ENCODE measurements at regions not wholly inside any gene's neighbourhood (a gene's known extent, or its start where the extent isn't known, plus 50 kb on each side); places are given as distances from the start of the nearest gene placed in this dataset.

DNA sequence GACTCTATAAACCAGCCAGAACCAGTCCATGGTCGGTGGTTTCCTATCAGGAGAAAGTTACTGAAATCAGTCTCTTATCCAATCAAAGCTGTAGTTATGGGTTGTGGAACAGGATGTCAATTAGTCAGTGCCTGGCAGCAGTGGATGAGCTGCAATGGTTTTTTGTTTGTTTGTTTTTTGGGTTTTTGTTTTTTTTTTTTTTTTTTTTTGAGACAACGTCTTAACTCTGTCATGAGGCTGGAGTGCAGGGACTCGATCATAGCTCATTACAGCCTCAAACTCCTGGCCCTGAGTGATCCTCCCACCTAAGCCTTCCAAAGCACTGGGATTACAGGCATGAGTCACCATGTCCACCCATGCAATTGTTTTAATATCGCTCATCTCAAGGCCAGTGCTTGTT is 113.3 kb upstream of the CAND1 start:
- Mint-ChIP-seq H3K27me3 (peaks cover 13 to 28% of the 10 kb centered on the region in 2 donors), H3K27ac (no peak overlapping the region), H3K9me3 (peaks cover 0 to 2% of the 10 kb centered on the region in 2 donors), H3K4me1 (no peaks in the 10 kb centered on the region), H3K36me3 (no peaks in the 10 kb centered on the region), H3K4me3 (no peak overlapping the region)
- ATAC-seq (replicated peaks) (no peak), DNase-seq (no peak)

DNA sequence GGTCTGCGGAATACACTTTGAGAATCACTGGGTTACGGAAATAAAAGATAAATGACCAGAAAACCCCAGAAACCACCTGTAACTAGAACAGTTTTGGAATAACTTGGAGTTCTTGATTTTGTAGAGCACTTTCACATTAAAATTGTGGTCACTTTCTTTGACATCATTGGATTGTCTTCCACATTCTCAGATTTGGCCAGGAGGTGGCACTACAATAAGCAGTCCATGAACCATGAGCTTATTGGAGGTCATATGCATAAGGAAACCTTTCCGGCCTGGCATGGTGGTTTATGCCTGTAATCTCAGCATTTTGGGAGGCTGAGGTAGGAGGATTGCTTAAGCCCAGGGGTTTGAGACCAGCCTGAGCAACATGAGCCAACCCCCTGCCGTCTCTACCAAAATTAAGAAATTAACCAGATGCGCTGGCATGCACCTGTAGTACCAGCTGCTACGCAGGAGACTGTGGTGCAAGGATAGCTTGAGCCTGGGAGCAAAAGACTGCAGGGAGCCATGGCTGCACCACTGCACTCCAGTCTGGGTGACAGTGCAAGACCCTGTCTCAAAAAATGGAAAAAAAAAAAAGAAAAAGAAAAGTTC is 107.7 kb upstream of the CAND1 start:
- no peaks in the 10 kb centered on the region for H3K4me1 Mint-ChIP-seq
- H3K36me3 Mint-ChIP-seq: no peaks in the 10 kb centered on the region
- DNase-seq (peak; percentile 13), ATAC-seq (replicated peaks) (peak; percentile 65 to 73)
- H3K4me3 Mint-ChIP-seq: no peak overlapping the region
- H3K27me3 Mint-ChIP-seq: peaks cover 13 to 18% of the 10 kb centered on the region in 2 donors
- H3K9me3 Mint-ChIP-seq: peaks cover 0 to 2% of the 10 kb centered on the region in 2 donors
- H3K27ac Mint-ChIP-seq: no peak overlapping the region

DNA sequence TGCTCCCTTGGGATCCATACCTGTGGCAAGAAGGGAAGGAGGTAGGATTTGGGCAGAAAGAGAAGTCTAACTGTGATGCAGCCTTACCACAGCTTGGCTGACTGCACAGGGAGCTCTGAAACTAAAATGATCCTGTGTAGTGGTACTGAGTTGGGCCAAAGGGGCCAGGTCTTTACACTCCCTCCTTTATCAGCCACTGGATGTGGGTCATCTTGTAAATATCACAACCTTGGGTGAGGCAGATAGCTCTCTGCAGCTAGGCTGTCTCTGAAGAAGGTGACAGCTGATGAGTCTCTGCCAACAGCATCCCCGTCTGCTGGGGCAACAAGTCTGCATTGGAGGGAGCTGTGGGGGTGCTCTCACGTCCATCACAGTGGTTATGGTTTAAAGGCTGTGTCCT is 95.9 kb upstream of the CAND1 start:
- Mint-ChIP-seq H3K27me3 (peaks cover 28 to 43% of the 10 kb centered on the region in 2 donors), H3K4me3 (no peak overlapping the region), H3K36me3 (no peaks in the 10 kb centered on the region), H3K4me1 (no peaks in the 10 kb centered on the region), H3K9me3 (peaks cover 1 to 2% of the 10 kb centered on the region in 2 donors), H3K27ac (no peak overlapping the region)
- DNase-seq: no peak
- ATAC-seq (replicated peaks): no peak

DNA sequence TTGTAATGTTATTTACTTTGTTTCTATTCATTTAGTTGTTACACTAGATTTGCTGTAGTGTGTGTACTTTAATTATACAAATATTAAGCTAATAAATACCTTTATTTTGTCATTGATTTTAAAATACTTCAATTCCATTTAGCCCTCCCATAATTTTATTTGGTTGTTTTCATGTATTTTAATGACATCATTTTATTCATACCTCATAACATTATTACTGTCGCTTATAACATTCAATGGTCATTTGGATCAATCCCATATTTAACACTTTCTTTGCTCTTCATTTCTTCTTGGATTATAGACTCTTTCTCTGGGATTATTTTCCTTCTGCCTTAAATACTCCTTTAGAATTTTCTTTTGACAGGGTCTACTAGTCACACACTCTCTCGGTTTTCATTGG is 86.6 kb upstream of the CAND1 start:
- DNase-seq (no peak), ATAC-seq (replicated peaks) (no peak)
- Mint-ChIP-seq H3K9me3 (peaks cover 9 to 12% of the 10 kb centered on the region in 2 donors), H3K36me3 (no peaks in the 10 kb centered on the region), H3K27ac (no peak overlapping the region), H3K4me3 (no peak overlapping the region), H3K4me1 (no peaks in the 10 kb centered on the region), H3K27me3 (peaks cover 18 to 30% of the 10 kb centered on the region in 2 donors)

DNA sequence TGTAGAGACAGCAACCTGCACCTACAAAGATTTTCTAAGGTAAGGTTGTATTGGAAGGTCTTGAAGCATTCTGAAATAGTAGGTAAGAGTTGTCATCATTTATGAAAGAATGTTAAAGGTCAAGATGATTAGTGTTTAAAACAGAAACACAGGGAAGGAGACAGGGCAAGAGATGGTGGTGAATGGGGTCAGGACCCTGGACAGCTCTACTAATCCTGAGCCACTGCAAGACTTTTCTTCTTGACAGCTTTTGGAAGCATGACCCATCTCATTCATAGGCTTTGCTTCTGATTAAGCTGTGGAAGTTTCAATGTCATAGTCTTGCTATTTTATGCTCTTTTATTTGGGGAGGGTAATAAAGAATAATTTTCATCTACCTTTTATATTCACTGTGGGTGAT is 75.5 kb upstream of the CAND1 start:
- no peak for ATAC-seq (replicated peaks)
- Mint-ChIP-seq H3K9me3 (peaks cover 0 to 1% of the 10 kb centered on the region in 2 donors), H3K27me3 (peaks cover 18 to 20% of the 10 kb centered on the region in 2 donors), H3K4me1 (no peaks in the 10 kb centered on the region), H3K27ac (no peak overlapping the region), H3K4me3 (no peak overlapping the region), H3K36me3 (no peaks in the 10 kb centered on the region)
- DNase-seq: no peak

DNA sequence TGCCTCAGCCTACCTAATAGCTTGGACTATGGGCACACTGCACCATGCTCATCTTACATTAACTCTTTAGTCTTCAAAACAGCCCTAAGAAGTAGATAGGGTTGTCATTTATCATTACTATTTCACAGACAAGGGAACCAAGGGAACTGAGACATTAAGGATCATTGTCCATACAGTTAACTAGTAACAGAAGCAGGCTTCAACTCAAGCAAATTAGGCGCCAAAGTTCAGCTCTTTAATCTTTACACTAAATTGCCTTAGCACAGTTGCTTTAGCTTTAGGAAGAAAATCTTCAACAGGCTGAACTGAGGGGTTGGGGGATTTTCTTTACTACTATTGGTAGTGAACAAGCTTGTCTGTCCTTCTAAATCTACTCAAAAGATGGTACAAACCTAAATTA is 68.8 kb upstream of the CAND1 start:
- peaks cover 0 to 3% of the 10 kb centered on the region in 2 donors for H3K4me1 Mint-ChIP-seq
- H3K9me3 Mint-ChIP-seq: no peaks in the 10 kb centered on the region
- ATAC-seq (replicated peaks) (no peak), DNase-seq (no peak)
- no peak overlapping the region for H3K27ac Mint-ChIP-seq
- peaks cover 25 to 35% of the 10 kb centered on the region in 2 donors for H3K27me3 Mint-ChIP-seq
- H3K36me3 Mint-ChIP-seq: no peaks in the 10 kb centered on the region
- no peak overlapping the region for H3K4me3 Mint-ChIP-seq

DNA sequence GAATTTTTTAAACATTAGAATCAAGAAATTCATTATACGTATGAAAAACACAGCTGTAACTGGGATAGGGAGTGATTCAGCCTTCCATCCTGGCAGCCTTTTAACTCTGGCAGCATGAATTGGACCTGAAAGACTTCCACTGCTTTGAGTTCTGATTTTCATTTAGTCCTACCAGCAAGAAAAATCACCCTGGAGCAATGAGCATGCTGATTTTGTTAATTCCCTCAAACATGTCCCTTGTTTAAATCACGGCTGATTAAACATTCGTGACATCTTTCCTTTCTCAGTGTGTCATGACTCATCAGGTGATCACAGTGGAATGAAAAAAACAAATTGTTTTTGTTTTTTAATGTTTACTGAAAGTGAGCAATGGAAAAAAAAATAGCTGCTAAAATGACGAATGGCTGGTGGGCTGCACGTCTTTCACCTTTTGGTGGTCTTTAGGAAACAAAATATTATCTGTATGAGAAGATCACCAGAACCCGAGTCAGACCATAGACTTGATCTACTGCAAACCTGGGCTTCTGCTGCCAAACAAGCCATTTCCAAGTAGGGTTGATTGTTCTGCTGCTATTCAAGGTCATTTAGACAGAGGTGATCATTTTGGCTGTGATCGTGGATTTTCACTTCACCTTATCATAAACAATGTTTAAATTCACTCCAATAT is 67.0 kb upstream of the CAND1 start:
- ATAC-seq (replicated peaks) (no peak), DNase-seq (no peak)
- no peaks in the 10 kb centered on the region for H3K9me3 Mint-ChIP-seq
- H3K27me3 Mint-ChIP-seq: peaks cover 26 to 32% of the 10 kb centered on the region in 2 donors
- no peak overlapping the region for H3K4me3 Mint-ChIP-seq
- peaks cover 0 to 3% of the 10 kb centered on the region in 2 donors for H3K4me1 Mint-ChIP-seq
- no peaks in the 10 kb centered on the region for H3K36me3 Mint-ChIP-seq
- H3K27ac Mint-ChIP-seq: no peak overlapping the region

DNA sequence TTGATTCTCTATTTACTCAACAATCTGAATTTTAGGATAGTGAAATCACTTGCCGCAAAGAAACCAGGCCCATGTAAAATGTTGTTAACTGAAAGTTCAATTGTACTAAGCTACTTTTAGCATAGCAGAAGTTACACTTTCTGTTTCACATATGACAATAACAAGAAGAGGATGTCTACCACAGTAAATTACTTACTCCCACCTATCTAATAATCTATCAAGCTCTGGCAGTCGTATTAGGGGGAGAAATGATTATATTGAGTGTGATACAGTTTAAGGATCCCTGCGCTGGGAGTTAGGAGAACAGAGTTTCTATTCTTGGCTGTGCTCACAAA is 66.5 kb upstream of the CAND1 start:
- Mint-ChIP-seq H3K36me3 (no peaks in the 10 kb centered on the region), H3K4me1 (peaks cover 0 to 3% of the 10 kb centered on the region in 2 donors), H3K4me3 (no peak overlapping the region), H3K27ac (peak overlapping the region; percentile 20), H3K9me3 (no peaks in the 10 kb centered on the region), H3K27me3 (peaks cover 26 to 27% of the 10 kb centered on the region in 2 donors)
- ATAC-seq (replicated peaks): no peak
- DNase-seq: no peak

DNA sequence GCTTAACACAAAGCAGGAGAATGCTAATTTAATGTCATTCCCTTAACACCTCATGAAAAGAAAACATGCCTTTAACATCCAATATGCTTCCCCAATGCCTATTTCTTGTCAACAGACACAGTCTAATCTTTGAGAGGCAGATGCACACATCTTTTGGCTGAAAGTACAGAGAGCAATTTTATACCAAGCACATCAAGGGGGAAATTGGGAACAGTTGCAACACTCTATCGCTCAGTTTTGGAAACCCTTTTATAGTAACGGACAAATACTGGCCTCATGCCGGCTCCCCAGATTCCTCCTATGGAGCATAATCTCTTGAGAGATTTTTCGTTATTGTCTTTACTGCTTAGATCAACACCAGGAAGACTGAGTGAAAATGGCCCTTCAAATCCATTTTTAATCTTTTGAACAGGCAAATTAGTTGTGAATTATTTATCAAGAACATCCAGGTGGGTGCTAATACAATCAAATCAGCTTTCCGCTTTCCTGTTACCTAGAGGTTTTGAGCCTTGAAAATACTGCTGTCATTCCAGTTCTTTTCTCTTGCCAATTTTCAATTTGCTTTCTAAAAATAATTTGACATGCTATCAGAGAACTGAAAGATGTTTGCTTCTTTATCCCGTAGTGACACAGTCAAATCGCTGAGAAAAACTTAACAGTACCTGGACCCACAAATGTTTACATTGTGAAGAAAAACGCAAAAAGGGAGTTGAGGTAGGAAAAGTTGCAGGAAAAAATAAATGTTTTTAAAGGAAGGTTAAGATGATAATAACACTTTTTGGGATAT is 60.7 kb upstream of the CAND1 start:
- DNase-seq (no peak), ATAC-seq (replicated peaks) (no peak)
- H3K27me3 Mint-ChIP-seq: peaks cover 28 to 30% of the 10 kb centered on the region in 2 donors
- H3K27ac Mint-ChIP-seq: no peak overlapping the region
- no peak overlapping the region for H3K4me3 Mint-ChIP-seq
- H3K4me1 Mint-ChIP-seq: no peaks in the 10 kb centered on the region
- H3K9me3 Mint-ChIP-seq: no peaks in the 10 kb centered on the region
- no peaks in the 10 kb centered on the region for H3K36me3 Mint-ChIP-seq

DNA sequence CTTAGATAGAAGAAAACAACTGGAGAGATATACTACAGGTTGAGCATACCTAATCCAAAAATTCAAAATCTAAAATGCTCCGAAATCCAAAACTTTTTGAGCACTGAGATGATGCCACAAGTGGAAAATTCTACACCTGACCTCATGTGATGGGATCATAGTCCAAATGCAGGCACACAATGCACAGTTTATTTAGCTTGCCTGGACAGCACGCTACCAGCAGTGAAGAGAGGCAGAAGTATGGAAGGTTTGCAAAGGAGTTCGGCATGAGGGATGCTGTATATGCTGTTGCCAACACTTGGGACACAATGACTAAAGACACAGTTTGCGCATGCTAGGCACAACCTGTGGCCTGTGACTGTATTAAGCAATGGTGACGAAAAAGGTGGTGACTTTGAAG is 58.1 kb upstream of the CAND1 start:
- Mint-ChIP-seq H3K36me3 (no peaks in the 10 kb centered on the region), H3K4me3 (no peak overlapping the region), H3K4me1 (no peaks in the 10 kb centered on the region), H3K27me3 (peaks cover 20 to 23% of the 10 kb centered on the region in 2 donors), H3K9me3 (peaks cover 0 to 1% of the 10 kb centered on the region in 2 donors), H3K27ac (no peak overlapping the region)
- DNase-seq: no peak
- ATAC-seq (replicated peaks): no peak

DNA sequence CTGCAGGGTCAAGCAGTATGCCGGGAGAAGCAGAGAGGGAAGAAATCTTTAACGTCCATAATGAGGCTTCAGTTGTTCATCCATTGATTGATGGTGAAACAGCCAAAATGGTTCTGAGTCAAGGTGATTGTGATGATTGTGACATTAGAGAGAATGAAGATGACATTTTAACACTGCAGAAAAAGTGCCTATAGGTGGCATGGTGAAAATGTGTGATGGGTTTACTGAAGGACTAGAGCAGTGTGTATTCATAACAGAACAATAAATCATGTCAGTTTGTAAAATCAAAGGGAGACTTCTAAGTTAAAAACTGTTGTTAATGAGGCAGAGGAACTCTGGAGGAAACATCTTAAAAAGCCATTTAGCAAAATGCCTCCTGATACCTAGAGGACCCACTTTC is 57.7 kb upstream of the CAND1 start:
- no peak for ATAC-seq (replicated peaks)

DNA sequence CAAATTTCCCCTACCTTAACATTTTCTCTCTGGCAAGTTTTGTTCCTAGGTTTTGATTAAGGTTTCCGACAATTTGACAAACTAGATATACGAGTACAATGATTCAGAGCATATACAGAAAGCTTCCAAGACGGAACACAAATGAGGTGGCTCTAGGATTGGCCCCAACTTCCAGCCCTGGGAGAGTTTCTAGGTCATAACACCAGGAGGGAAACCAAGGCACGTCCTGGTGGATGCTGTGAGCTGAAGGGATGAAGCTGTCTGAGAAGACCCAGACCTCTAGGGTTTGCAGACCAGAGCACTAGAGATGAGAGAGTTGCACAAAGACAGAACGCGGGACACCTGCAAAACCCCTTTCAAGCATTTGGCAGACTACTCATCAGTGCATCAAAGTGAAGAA is 51.5 kb upstream of the CAND1 start:
- Mint-ChIP-seq H3K4me3 (no peak overlapping the region), H3K4me1 (peaks cover 0 to under 1% of the 10 kb centered on the region in 2 donors), H3K36me3 (no peaks in the 10 kb centered on the region), H3K27me3 (peaks cover 0 to 14% of the 10 kb centered on the region in 2 donors), H3K9me3 (peaks cover 0 to 1% of the 10 kb centered on the region in 2 donors), H3K27ac (no peak overlapping the region)
- DNase-seq (no peak), ATAC-seq (replicated peaks) (no peak)

More for the DNA sequence above, 57.7 kb upstream of the CAND1 start:
- DNase-seq: no peak
- Mint-ChIP-seq H3K27me3 (peaks cover 20 to 22% of the 10 kb centered on the region in 2 donors), H3K9me3 (peaks cover 0 to 1% of the 10 kb centered on the region in 2 donors), H3K27ac (no peak overlapping the region), H3K4me3 (no peak overlapping the region), H3K4me1 (no peaks in the 10 kb centered on the region), H3K36me3 (no peaks in the 10 kb centered on the region)

Data from stimulated activated naive B cell treated with anti-CD40 and anti-IgM and Interleukin-4, amounts not matched to agents 10 μg/mL and 1 μg/mL and 100 μg/mL, for 72 hours (primary cell).